Activated CD4-positive, alpha-beta T cell treated with anti-CD3 and anti-CD28 coated beads for 36 hours (primary cell): ENCODE measurements at regions not wholly inside any gene's neighbourhood (a gene's known extent, or its start where the extent isn't known, plus 50 kb on each side); places are given as distances from the start of the nearest gene placed in this dataset.
"Not testable (repeated sequence)": the region's sequence is repeated elsewhere in the genome, so short reads cannot be mapped to it uniquely, and the experiment has no call there.

Experiments used
- ATAC-seq: fragments of 200-7000 bp; cut with Tn5 transposase; one replicate; pipeline ENCODE4 v1.10.0; 2021; ENCODE audit warnings: mild to moderate bottlenecking, moderate library complexity
- CTCF ChIA-PET: fragments of 350-600 bp; sonication (Branson Sonifier 250); formaldehyde crosslinking; loops from one replicate; lab custom pipeline; 2021; ENCODE audit warnings: antibody characterized with exemption; lab: Charles Lee
- POLR2A ChIA-PET: fragments of 350-600 bp; sonication (Branson Sonifier 250); formaldehyde crosslinking; loops from one replicate; lab custom pipeline; 2021; ENCODE audit warnings: antibody characterized with exemption, inconsistent platforms; lab: Charles Lee
- DNase-seq: peaks from one replicate; pipeline ENCODE4 v3.0.0-alpha.2; 2020
- H3K27ac Mint-ChIP-seq: one replicate; pipeline ENCODE4 v1.8.0; 2021; ENCODE audit warnings: mixed read lengths
- H3K27me3 Mint-ChIP-seq: one replicate; pipeline ENCODE4 v1.8.0; 2021; ENCODE audit warnings: mixed read lengths
- H3K36me3 Mint-ChIP-seq: one replicate; pipeline ENCODE4 v1.8.0; 2021; ENCODE audit warnings: low read depth, mixed read lengths
- H3K4me1 Mint-ChIP-seq: one replicate; pipeline ENCODE4 v1.8.0; 2021; ENCODE audit warnings: mixed read lengths
- H3K4me3 Mint-ChIP-seq: one replicate; pipeline ENCODE4 v1.8.0; 2021; ENCODE audit warnings: mild to moderate bottlenecking, moderate library complexity, mixed read lengths
- H3K9me3 Mint-ChIP-seq: one replicate; pipeline ENCODE4 v1.8.0; 2021; ENCODE audit warnings: low read depth, mixed read lengths
- intact Hi-C, 2 experiments: fragments of 100-400 bp; cut with DNase I in 1 of 2; cut with micrococcal nuclease in 1 of 2; formaldehyde crosslinking; loops; one replicate each; pipeline versions ENCODE4 v1.14.2 to v1.15.1; 2022 to 2024; cut with DNase I, micrococcal nuclease

- Mint-ChIP-seq H3K4me3 (no peak overlapping the region), H3K36me3 (no peaks in the 10 kb centered on the region), H3K4me1 (peaks cover 7% of the 10 kb centered on the region), H3K27me3 (peaks cover 22% of the 10 kb centered on the region), H3K27ac (no peak overlapping the region), H3K9me3 (no peaks in the 10 kb centered on the region)
- intact Hi-C loops: no loop called here
- ChIA-PET POLR2A (no interaction called here), CTCF (interaction anchor here (0.5 to 0.6 kb wide), 2 partner anchors 1513 to 1915 kb away, joined by 3 read pairs; no protein-coding TSS in a partner anchor)
- ATAC-seq (no peak), DNase-seq (no peak)
Measured at GRCh38 chr3:182644013-182644412, 149.3 kb upstream of the ATP11B start.

GRCh38 chr3:182644790-182645433, 148.4 kb upstream of the ATP11B start:
- Mint-ChIP-seq H3K4me1 (peaks cover 7% of the 10 kb centered on the region), H3K36me3 (no peaks in the 10 kb centered on the region), H3K27ac (no peak overlapping the region), H3K9me3 (no peaks in the 10 kb centered on the region), H3K4me3 (no peak overlapping the region), H3K27me3 (peaks cover 22% of the 10 kb centered on the region)
- DNase-seq: peak; percentile 70
- ChIA-PET CTCF (interaction anchor here (0.7 kb wide), 1 partner anchor 184 kb away, joined by 4 read pairs; no protein-coding TSS in a partner anchor), POLR2A (no interaction called here)
- peak; percentile 81 for ATAC-seq
- intact Hi-C loops: no loop called here

- Mint-ChIP-seq H3K27ac (no peak overlapping the region), H3K9me3 (no peaks in the 10 kb centered on the region), H3K27me3 (peaks cover 18% of the 10 kb centered on the region), H3K4me1 (no peaks in the 10 kb centered on the region), H3K36me3 (no peaks in the 10 kb centered on the region), H3K4me3 (no peak overlapping the region)
- intact Hi-C loops: no loop called here
- ATAC-seq: no peak
- DNase-seq: no peak
- CTCF ChIA-PET: no interaction called here
- POLR2A ChIA-PET: no interaction called here
Measured at GRCh38 chr3:182650568-182651128, 142.7 kb upstream of the ATP11B start.

- Mint-ChIP-seq H3K4me3 (no peak overlapping the region), H3K27me3 (peaks cover 19% of the 10 kb centered on the region), H3K9me3 (no peaks in the 10 kb centered on the region), H3K36me3 (no peaks in the 10 kb centered on the region), H3K4me1 (no peaks in the 10 kb centered on the region), H3K27ac (no peak overlapping the region)
- ATAC-seq: no peak
- intact Hi-C loops: no loop called here
- ChIA-PET POLR2A (no interaction called here), CTCF (no interaction called here)
- DNase-seq: no peak
Measured at GRCh38 chr3:182651461-182651860, 141.8 kb upstream of the ATP11B start.

- CTCF ChIA-PET: interaction anchor here (0.7 kb wide), 1 partner anchor 86 kb away, joined by 3 read pairs; no protein-coding TSS in a partner anchor
- H3K9me3 Mint-ChIP-seq, ATAC-seq, DNase-seq, H3K27ac Mint-ChIP-seq, POLR2A ChIA-PET, H3K36me3 Mint-ChIP-seq, H3K4me1 Mint-ChIP-seq, H3K4me3 Mint-ChIP-seq: not testable (repeated sequence)
- peaks cover 15% of the 10 kb centered on the region for H3K27me3 Mint-ChIP-seq
- intact Hi-C loops: loop anchor here in 1 of 2 experiments (1.0 kb wide), 1 partner anchor 15 kb away; no protein-coding TSS in a partner anchor
Measured at GRCh38 chr3:182653065-182653464, 140.2 kb upstream of the ATP11B start.

GRCh38 chr3:182668541-182668940, 124.8 kb upstream of the ATP11B start:
- ChIA-PET CTCF (no interaction called here), POLR2A (no interaction called here)
- H3K27ac Mint-ChIP-seq: no peak overlapping the region
- peaks cover 19% of the 10 kb centered on the region for H3K27me3 Mint-ChIP-seq
- H3K36me3 Mint-ChIP-seq: no peaks in the 10 kb centered on the region
- DNase-seq: no peak
- ATAC-seq: no peak
- no peaks in the 10 kb centered on the region for H3K9me3 Mint-ChIP-seq
- no peak overlapping the region for H3K4me3 Mint-ChIP-seq
- intact Hi-C loops: no loop called here
- no peaks in the 10 kb centered on the region for H3K4me1 Mint-ChIP-seq

- Mint-ChIP-seq H3K4me3 (no peak overlapping the region), H3K27me3 (peaks cover 19% of the 10 kb centered on the region), H3K27ac (no peak overlapping the region), H3K36me3 (no peaks in the 10 kb centered on the region), H3K4me1 (no peaks in the 10 kb centered on the region), H3K9me3 (no peaks in the 10 kb centered on the region)
- intact Hi-C loops: no loop called here
- ATAC-seq: no peak
- POLR2A ChIA-PET: no interaction called here
- DNase-seq: no peak
- CTCF ChIA-PET: no interaction called here
Measured at GRCh38 chr3:182668974-182669373, 124.3 kb upstream of the ATP11B start.

- intact Hi-C loops: no loop called here
- Mint-ChIP-seq H3K9me3 (no peaks in the 10 kb centered on the region), H3K36me3 (no peaks in the 10 kb centered on the region), H3K27me3 (peaks cover 19% of the 10 kb centered on the region), H3K4me3 (no peak overlapping the region), H3K4me1 (no peaks in the 10 kb centered on the region), H3K27ac (no peak overlapping the region)
- DNase-seq (no peak), ATAC-seq (no peak)
- ChIA-PET POLR2A (no interaction called here), CTCF (no interaction called here)
Measured at GRCh38 chr3:182671541-182671940, 121.8 kb upstream of the ATP11B start.

- no peak overlapping the region for H3K4me3 Mint-ChIP-seq
- no peak for DNase-seq
- intact Hi-C loops: no loop called here
- H3K4me1 Mint-ChIP-seq: no peaks in the 10 kb centered on the region
- no peaks in the 10 kb centered on the region for H3K36me3 Mint-ChIP-seq
- POLR2A ChIA-PET: no interaction called here
- H3K9me3 Mint-ChIP-seq: no peaks in the 10 kb centered on the region
- CTCF ChIA-PET: no interaction called here
- ATAC-seq: no peak
- no peak overlapping the region for H3K27ac Mint-ChIP-seq
- peaks cover 19% of the 10 kb centered on the region for H3K27me3 Mint-ChIP-seq
Measured at GRCh38 chr3:182671942-182672341, 121.4 kb upstream of the ATP11B start.

- ATAC-seq: no peak
Measured at GRCh38 chr3:182673336-182673735, 120.0 kb upstream of the ATP11B start.

GRCh38 chr3:182682263-182683241, 110.8 kb upstream of the ATP11B start:
- Mint-ChIP-seq H3K27me3 (peaks cover 36% of the 10 kb centered on the region), H3K27ac (no peak overlapping the region), H3K4me3 (peak overlapping the region; percentile 66), H3K9me3 (no peaks in the 10 kb centered on the region), H3K4me1 (peaks cover 9% of the 10 kb centered on the region), H3K36me3 (no peaks in the 10 kb centered on the region)
- peak; percentile 82 for ATAC-seq
- peak; percentile 80 for DNase-seq
- ChIA-PET CTCF (interaction anchor here (0.7 to 2.0 kb wide), 12 partner anchors 8 to 981 kb away, joined by 3 to 8 read pairs (median 4); no protein-coding TSS in a partner anchor), POLR2A (no interaction called here)
- intact Hi-C loops: loop anchor here (1.0 to 10.0 kb wide), 11 partner anchors 188 to 1472 kb away; no protein-coding TSS in a partner anchor

More at GRCh38 chr3:182673336-182673735, 120.0 kb upstream of the ATP11B start:
- intact Hi-C loops: no loop called here
- Mint-ChIP-seq H3K4me1 (no peaks in the 10 kb centered on the region), H3K36me3 (no peaks in the 10 kb centered on the region), H3K27ac (no peak overlapping the region), H3K27me3 (peaks cover 16% of the 10 kb centered on the region), H3K4me3 (no peak overlapping the region), H3K9me3 (no peaks in the 10 kb centered on the region)
- ChIA-PET CTCF (no interaction called here), POLR2A (no interaction called here)
- no peak for DNase-seq
